ENCODE measurements at regions not wholly inside any gene's neighbourhood (a gene's known extent, or its start where the extent isn't known, plus 50 kb on each side); places are given as distances from the start of the nearest gene placed in this dataset.

GRCh38 chr2:234344012-234344411 is 152.9 kb downstream of the ARL4C start:
- no peak for TF ChIP-seq EP300 (IDR thresholded peaks at IDR 0.05)
- TF ChIP-seq POLR2A (IDR thresholded peaks at IDR 0.05), result no peak
- TF ChIP-seq CTCF (IDR thresholded peaks at IDR 0.05), result no peak

All from gastroesophageal sphincter (tissue), 3 donors.